CD4-positive, alpha-beta T cell treated with Interleukin-15 for 4 hours (primary cell): ENCODE measurements at regions not wholly inside any gene's neighbourhood (a gene's known extent, or its start where the extent isn't known, plus 50 kb on each side); places are given as distances from the start of the nearest gene placed in this dataset.
"Not testable (repeated sequence)": the region's sequence is repeated elsewhere in the genome, so short reads cannot be mapped to it uniquely, and the experiment has no call there.

Source experiments
- DNase-seq: peaks from one replicate; pipeline ENCODE4 v3.0.0-alpha.2; 2020; ENCODE audit warnings: low spot score

DNA sequence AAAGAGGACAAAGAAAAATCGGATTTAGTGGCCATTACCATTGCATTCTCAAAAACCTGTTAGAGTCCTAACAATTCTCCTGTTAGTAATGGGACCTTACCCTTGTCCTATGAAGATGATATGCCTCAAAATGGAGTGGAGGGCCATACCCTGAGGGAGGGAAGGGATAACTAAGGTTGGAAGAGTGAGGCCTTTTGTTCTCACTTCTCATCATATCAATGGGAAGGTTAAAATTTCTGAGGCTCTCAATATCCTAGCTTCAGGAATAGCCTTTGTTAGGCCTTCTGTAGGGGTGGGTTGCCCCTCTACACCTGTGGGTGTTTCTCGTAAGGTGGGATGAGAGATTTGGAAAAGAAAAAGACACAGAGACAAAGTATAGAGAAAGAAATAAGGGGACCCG is 109.4 kb upstream of the SGIP1 start:
- not testable (repeated sequence) for DNase-seq

DNA sequence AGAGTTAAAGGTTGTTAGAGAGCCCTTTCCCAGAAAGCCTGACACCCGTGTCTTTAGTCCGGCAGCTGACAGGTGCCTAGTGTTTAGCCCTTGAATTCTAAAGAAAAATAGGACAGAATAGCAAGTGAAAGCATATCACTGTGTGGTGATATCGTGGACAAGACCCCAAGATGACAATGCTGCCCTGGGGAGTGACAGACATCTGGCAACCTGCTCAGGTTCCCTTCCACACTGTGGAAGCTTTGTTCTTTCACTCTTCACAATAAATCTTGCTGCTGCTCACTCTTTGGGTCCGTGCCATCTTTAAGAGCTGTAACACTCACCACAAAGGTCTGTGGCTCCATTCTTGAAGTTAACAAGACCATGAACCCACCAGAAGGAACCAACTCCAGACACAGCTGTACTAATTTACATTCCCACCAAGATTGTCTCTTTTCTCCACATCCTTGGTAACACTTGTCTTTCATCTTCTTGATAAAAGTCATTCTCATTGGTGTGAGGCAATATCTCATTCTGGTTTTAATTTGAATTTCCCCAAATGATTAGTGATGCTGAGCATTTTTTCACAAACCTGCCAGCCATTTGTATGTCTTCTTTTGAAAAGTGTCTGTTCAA is 107.6 kb upstream of the SGIP1 start:
- no peak for DNase-seq

- not testable (repeated sequence) for DNase-seq
Observed at GRCh38 chr1:66430815-66431214, 103.1 kb upstream of the SGIP1 start.

DNA sequence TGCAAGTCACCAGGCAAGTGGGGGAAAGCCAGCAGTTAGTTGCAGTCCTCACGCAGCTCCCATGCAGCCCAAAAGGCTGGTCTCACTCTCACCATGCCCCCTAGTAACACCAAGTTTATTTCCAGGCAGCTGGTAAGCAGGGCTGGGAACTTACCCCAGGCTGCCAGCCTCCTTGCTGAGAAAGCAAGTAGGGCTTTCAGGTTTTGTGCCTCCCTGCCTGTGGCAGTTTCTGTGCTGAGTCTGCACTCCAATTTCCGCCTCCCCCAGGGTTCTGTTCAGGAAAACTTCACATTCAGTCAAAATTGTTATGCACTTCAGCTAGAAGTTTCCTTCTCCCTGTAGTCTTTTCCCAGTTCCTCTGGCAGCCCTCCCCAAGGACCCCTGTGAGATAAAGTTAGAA is 102.0 kb upstream of the SGIP1 start:
- no peak for DNase-seq

- no peak for DNase-seq
Observed at GRCh38 chr1:66433611-66434010, 100.3 kb upstream of the SGIP1 start.

- DNase-seq: no peak
Observed at GRCh38 chr1:66434096-66434495, 99.9 kb upstream of the SGIP1 start.

GRCh38 chr1:66435541-66435940 is 98.4 kb upstream of the SGIP1 start:
- DNase-seq: no peak

DNA sequence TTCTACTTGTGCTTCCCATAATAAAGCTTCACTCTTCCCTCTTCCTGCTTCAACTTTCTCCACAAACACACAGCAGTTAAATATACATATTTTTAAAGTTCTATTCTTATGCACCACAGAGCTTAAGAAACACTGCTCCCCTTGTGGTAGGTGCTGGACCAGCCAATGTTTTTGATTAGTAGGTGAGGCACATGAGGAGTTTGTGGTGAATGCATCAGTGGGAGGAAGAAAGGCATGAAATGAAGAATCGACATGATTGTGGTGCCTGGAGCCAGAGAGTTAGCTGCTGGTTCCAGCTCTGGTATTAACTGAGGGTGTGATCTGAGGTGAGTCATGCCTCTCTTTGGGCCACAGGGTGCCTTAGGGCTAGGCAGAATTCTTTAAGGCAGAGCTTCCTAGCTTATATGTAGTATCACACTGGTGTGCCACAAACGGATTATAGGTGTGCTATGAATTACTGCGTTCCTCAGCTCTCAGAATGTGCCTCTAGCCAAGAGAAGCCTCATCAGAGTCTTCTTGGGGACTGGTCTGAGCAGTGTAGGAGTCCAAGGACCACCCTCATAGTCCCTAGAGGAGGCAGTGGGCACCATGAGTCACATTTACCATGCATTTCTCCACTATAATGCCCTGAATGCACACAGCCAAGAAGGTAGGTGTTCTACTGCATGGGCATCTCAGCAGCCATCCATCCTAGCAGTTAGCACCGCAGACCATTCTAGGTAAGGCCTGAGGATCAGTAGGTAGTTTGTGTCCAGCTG is 97.4 kb upstream of the SGIP1 start:
- DNase-seq: peak; percentile 68

- DNase-seq: no peak
Observed at GRCh38 chr1:66437136-66437401, 96.9 kb upstream of the SGIP1 start.

DNA sequence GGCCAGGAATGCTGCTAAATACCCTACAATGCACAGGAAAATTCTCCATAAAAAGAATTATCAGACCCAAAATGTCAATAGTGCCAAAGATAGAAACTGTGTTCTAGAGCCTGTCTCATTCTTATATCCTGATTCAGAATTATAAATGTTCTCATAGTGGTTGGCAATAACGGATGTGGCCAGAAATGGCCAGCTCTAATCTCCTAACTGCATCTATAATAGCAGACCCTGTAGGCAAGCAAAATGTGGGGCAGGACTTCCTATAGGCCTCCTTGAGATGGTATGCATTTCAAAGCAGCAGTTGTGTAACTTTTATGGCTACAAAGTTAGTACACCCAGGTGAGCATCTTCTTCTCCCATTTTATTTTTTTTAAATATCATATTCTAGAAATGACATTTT is 95.9 kb upstream of the SGIP1 start:
- DNase-seq: no peak

DNA sequence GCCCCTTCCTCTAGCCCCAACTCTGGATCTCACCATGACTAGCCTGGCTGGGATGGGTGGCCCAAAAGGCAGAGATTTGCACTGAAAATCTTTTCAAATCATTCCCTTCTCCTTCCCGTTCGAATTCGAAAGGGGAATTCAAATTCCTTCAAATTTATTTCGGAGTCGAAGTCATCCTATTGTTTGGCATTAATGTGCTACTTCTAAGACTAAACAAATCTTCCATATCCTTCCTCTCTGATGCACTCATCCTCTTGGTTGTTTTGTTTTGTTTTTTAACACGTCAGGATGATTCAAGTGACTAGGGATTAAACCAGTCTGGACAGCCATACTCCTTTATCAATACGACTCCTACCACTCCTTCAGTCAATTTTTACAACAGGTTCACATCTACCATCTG is 95.5 kb upstream of the SGIP1 start:
- no peak for DNase-seq

DNA sequence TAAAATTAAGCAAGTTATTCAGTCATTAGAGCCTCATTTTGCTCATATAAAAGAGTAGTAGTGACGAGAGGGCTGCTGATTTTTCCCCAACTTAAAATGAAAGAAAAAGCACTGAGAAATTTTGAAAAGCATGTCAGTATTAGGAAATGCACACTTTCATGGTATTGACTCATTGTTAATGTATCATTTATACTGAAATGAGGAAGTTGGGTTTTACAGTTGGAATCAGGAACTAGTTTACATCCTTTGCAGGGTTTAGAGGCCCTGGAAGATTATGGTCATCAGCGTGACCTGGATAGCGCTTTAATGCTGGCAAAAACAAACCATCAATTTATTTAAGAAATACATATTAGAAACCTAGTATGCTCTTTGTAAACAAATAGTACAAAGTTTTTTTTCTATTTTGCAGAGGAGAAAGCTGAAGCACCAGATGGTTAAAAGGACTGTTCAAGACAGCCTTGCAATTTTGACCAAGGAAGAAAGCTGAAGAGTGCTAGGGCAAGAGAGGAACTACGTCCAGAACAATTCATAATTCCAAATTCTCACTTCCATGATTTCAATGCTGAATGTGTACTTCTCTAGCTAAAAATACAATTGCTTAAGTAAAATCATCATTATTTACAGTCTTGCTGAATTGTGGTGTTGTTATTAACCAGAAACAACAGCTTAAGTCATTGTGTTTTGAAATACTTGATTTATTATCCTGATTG is 94.8 kb upstream of the SGIP1 start:
- peak; percentile 14 for DNase-seq

DNA sequence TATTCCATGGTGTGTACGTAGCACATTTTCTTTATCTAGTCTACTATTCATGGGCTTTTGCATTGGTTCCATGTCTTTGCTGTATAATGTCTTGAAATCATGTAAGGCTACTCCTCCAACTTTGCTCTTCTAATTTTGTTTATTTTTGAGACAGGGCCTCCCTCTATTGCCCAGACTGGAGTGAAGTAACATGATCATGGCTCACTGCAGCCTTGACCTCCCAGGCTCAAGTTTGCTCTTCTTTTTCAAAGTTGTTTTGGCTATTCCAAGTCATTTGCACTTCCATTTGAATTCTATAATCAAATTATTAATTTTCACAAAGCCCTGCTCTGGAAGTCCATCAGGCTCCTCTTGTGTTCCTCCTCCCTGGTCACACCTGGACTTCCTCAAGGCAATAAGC is 90.2 kb upstream of the SGIP1 start:
- no peak for DNase-seq

DNA sequence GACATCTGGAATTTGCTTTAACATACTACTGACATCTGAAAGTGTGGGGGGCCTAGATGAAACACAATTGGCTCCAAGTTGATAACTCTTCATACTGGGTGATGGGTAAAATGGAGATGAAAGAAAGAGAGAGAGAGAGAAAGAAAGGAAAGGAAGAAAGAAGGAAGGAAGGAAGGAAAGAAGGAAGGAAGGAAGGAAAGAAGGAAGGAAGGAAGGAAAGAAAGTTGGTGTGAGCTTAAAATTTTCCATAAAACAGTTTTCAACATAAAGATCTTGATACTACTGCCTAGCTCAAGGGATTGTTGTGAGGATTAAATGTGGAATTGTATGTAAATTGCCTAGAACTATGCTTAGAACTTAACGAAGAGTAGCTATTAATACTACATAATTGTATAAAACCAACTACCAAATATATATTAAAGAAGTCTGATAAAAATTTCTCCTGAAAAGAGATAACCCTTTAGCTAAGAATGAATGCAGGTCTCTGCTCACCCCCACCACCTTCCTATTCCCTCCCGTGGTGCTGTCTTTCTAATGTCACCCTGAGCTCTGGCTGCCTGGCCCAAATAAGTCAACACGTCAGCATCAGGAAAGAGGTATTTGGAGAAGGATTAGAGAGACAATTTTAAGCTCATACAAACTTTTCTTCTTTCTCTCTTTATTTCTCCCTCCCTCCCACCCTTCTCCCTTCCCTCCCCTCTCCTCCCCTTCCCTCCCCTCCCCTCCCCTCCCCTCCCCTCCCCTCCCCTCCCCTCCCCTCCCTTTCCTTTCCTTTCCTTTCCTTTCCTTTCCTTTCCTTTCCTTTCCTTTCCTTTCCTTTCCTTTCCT is 89.3 kb upstream of the SGIP1 start:
- no peak for DNase-seq

GRCh38 chr1:66445492-66446181 is 88.3 kb upstream of the SGIP1 start:
- peak; percentile 64 for DNase-seq

DNA sequence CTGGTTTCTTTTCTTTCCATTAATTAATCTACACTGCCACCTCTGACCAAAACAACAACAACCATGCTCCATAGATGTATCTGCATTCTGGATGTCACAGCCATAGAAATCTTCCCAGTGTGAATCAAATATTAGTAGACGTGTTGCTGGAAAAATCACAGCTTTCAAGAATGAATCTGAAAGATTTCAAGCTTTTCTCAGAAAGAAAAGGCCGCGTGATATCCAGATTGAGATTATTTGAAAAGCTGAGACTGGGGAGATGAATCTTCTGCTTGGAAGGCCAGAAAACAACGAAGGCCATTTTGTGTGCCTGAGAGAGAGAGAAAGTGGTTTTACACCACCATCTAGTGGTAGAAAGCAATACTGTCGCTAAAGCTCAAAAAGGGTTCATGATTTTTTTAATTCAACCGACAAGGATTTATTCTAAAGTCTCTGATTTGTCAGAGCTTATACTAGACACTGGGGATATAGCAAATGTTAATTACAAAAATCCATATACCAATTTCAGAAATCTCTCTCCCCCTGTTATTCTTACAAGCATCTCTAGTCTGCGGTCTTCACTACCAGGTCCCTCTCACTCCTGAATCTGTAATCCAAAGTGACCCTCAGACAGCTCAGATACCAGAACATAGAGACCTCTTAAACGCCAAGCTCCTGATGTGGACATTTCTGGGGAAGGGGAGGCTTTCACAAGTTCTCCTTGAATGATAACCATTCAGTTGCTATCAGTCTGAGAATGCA is 87.5 kb upstream of the SGIP1 start:
- peak; percentile 77 for DNase-seq

GRCh38 chr1:66450043-66450514 is 83.9 kb upstream of the SGIP1 start:
- no peak for DNase-seq

GRCh38 chr1:66450847-66451246 is 83.1 kb upstream of the SGIP1 start:
- no peak for DNase-seq

- DNase-seq: no peak
Observed at GRCh38 chr1:66452162-66452561, 81.8 kb upstream of the SGIP1 start.

DNA sequence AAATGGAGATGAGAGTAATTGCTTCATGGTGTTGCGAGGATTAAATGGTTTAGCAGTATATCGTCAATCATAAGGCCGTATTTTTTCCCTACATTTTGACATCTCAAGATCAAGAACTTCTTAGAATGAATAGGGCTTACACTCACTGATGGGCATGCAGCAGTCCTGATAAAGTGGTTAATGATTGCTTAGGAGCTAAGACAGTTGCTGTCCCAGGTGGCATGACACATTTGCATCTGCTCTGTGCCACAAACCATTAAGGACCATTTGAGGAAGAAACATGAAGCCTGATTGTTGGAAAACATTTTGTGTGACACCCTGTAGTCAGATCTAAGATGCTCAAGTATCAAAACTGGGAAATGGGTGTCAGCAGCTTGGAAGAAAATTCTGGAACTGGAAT is 81.0 kb upstream of the SGIP1 start:
- DNase-seq: no peak

- no peak for DNase-seq
Observed at GRCh38 chr1:66455446-66455845, 78.5 kb upstream of the SGIP1 start.
